ENCODE measurements at regions not wholly inside any gene's neighbourhood (a gene's known extent, or its start where the extent isn't known, plus 50 kb on each side); places are given as distances from the start of the nearest gene placed in this dataset.

DNA sequence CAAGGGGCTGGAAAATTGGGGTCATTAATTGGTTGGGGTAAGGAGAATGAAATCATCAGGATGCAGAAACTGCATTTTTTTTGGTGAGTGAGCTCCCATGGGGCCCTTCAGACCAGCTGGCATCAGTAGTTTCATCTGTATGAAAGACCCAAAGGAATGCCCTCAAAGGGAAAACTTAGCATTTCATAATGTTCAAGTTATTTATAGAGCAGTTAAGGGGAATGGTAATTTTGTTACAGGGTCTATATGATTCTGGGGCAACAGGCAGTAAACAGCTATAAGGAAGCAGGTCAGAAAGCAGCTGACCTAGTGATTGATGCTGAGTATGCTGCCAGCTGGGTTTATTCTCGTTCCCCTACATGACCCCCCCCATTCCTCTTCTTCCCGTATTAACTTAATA, 448.9 kb downstream of the OCA2 start:
- Histone ChIP-seq H3K9me3 (ENCODE audit: control insufficient read depth, insufficient read depth, low read length) (peaks cover 4% of the 10 kb centered on the region; the same call in 1 of the 2 replicates), H3K36me3 (ENCODE audit: control insufficient read depth, insufficient read depth, low read length) (no peaks in the 10 kb centered on the region), H3K4me3 (ENCODE audit: low read depth, low read length) (no peak overlapping the region), H3K27ac (ENCODE audit: low read depth, low read length) (no peak overlapping the region), H3K4me1 (ENCODE audit: control insufficient read depth, insufficient read depth, low read length) (peaks cover 14% of the 10 kb centered on the region; the same call in 1 of the 2 replicates), H3K9ac (ENCODE audit: low read depth, low read length) (no peak overlapping the region), H3K27me3 (ENCODE audit: control insufficient read depth, insufficient read depth, low read length) (no peaks in the 10 kb centered on the region)

- H3K9me3 ChIP-seq (ENCODE audit: control insufficient read depth, insufficient read depth, low read length): no peaks in the 10 kb centered on the region
Observed at GRCh38 chr15:27648359-27648758, 450.8 kb downstream of the OCA2 start.

GRCh38 chr15:27646531-27646930, 452.6 kb downstream of the OCA2 start:
- Histone ChIP-seq H3K27ac (ENCODE audit: low read depth, low read length) (no peak overlapping the region), H3K4me1 (ENCODE audit: control insufficient read depth, insufficient read depth, low read length) (peaks cover 15% of the 10 kb centered on the region; the same call in 1 of the 2 replicates), H3K9ac (ENCODE audit: low read depth, low read length) (no peak overlapping the region), H3K27me3 (ENCODE audit: control insufficient read depth, insufficient read depth, low read length) (no peaks in the 10 kb centered on the region), H3K9me3 (ENCODE audit: control insufficient read depth, insufficient read depth, low read length) (no peaks in the 10 kb centered on the region; the same call in 1 of the 2 replicates), H3K4me3 (ENCODE audit: low read depth, low read length) (no peak overlapping the region), H3K36me3 (ENCODE audit: control insufficient read depth, insufficient read depth, low read length) (no peaks in the 10 kb centered on the region)

More at GRCh38 chr15:27648359-27648758, 450.8 kb downstream of the OCA2 start:
- Histone ChIP-seq H3K36me3 (ENCODE audit: control insufficient read depth, insufficient read depth, low read length) (no peaks in the 10 kb centered on the region), H3K9ac (ENCODE audit: low read depth, low read length) (no peak overlapping the region), H3K4me1 (ENCODE audit: control insufficient read depth, insufficient read depth, low read length) (peaks cover 15% of the 10 kb centered on the region; the same call in 1 of the 2 replicates), H3K27ac (ENCODE audit: low read depth, low read length) (no peak overlapping the region), H3K27me3 (ENCODE audit: control insufficient read depth, insufficient read depth, low read length) (no peaks in the 10 kb centered on the region), H3K4me3 (ENCODE audit: low read depth, low read length) (no peak overlapping the region)

DNA sequence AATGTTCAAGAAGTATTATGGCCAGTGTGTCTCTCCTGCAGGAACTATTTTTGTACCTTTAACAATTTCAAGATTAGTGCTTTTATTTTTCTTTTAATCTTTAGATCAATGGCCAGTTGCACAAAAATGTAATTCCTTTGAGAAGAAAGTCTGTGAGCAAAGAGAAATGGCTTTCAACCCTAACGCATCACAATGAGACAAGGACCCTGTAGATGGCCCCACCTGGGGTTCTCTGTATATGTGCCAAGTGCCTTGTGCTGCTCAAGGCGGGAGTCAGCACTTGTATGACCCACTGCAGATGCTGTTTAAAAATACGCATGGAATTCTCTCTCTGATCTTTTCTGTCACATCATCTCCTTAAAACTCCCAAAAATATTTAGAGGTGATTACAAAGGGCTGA, 453.4 kb downstream of the OCA2 start:
- H3K9me3 ChIP-seq (ENCODE audit: control insufficient read depth, insufficient read depth, low read length): no peaks in the 10 kb centered on the region; the same call in 1 of the 2 replicates

GRCh38 chr15:27642981-27643380, 456.1 kb downstream of the OCA2 start:
- no peaks in the 10 kb centered on the region for H3K36me3 ChIP-seq (ENCODE audit: control insufficient read depth, insufficient read depth, low read length)
- peaks cover 15% of the 10 kb centered on the region; the same call in 1 of the 2 replicates for H3K4me1 ChIP-seq (ENCODE audit: control insufficient read depth, insufficient read depth, low read length)
- H3K27me3 ChIP-seq (ENCODE audit: control insufficient read depth, insufficient read depth, low read length): no peaks in the 10 kb centered on the region
- H3K9me3 ChIP-seq (ENCODE audit: control insufficient read depth, insufficient read depth, low read length): no peaks in the 10 kb centered on the region; the same call in 1 of the 2 replicates
- no peak overlapping the region for H3K9ac ChIP-seq (ENCODE audit: low read depth, low read length)
- no peak overlapping the region for H3K4me3 ChIP-seq (ENCODE audit: low read depth, low read length)
- H3K27ac ChIP-seq (ENCODE audit: low read depth, low read length): no peak overlapping the region

More for the DNA sequence above, 453.4 kb downstream of the OCA2 start:
- no peak overlapping the region for H3K9ac ChIP-seq (ENCODE audit: low read depth, low read length)
- no peak overlapping the region for H3K27ac ChIP-seq (ENCODE audit: low read depth, low read length)
- H3K27me3 ChIP-seq (ENCODE audit: control insufficient read depth, insufficient read depth, low read length): no peaks in the 10 kb centered on the region
- H3K4me1 ChIP-seq (ENCODE audit: control insufficient read depth, insufficient read depth, low read length): peaks cover 15% of the 10 kb centered on the region; the same call in 1 of the 2 replicates
- H3K4me3 ChIP-seq (ENCODE audit: low read depth, low read length): no peak overlapping the region
- no peaks in the 10 kb centered on the region for H3K36me3 ChIP-seq (ENCODE audit: control insufficient read depth, insufficient read depth, low read length)

GRCh38 chr15:27639595-27639994, 459.5 kb downstream of the OCA2 start:
- Histone ChIP-seq H3K4me3 (ENCODE audit: low read depth, low read length) (no peak overlapping the region), H3K9ac (ENCODE audit: low read depth, low read length) (no peak overlapping the region), H3K4me1 (ENCODE audit: control insufficient read depth, insufficient read depth, low read length) (peaks cover 8% of the 10 kb centered on the region), H3K27ac (ENCODE audit: low read depth, low read length) (no peak overlapping the region), H3K27me3 (ENCODE audit: control insufficient read depth, insufficient read depth, low read length) (no peaks in the 10 kb centered on the region), H3K36me3 (ENCODE audit: control insufficient read depth, insufficient read depth, low read length) (no peaks in the 10 kb centered on the region), H3K9me3 (ENCODE audit: control insufficient read depth, insufficient read depth, low read length) (no peaks in the 10 kb centered on the region; the same call in 1 of the 2 replicates)

DNA sequence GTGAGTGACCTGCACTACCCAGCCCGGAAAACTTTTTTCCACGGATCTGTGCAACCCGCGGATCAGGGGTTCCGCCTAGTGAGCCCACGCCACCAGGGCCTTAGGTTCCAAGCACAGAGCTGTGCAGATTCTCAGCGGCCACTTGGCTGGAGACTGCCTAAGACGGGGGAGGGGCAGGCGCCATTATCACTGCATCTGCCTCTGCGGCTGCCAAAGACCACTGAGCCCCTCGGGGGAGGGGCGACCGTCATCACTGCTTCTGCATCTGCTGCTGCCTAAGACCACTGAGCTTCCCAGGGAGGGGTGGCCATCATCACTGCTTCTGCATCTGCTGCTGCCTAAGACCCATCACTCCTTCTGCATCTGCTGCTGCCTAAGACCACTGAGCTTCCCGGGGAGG, 460.2 kb downstream of the OCA2 start:
- no peak overlapping the region for H3K4me3 ChIP-seq (ENCODE audit: low read depth, low read length)
- no peaks in the 10 kb centered on the region for H3K27me3 ChIP-seq (ENCODE audit: control insufficient read depth, insufficient read depth, low read length)
- H3K36me3 ChIP-seq (ENCODE audit: control insufficient read depth, insufficient read depth, low read length): no peaks in the 10 kb centered on the region
- H3K9ac ChIP-seq (ENCODE audit: low read depth, low read length): no peak overlapping the region
- peaks cover 8% of the 10 kb centered on the region for H3K4me1 ChIP-seq (ENCODE audit: control insufficient read depth, insufficient read depth, low read length)
- no peak overlapping the region for H3K27ac ChIP-seq (ENCODE audit: low read depth, low read length)
- no peaks in the 10 kb centered on the region; the same call in 1 of the 2 replicates for H3K9me3 ChIP-seq (ENCODE audit: control insufficient read depth, insufficient read depth, low read length)

GRCh38 chr15:27635916-27636315, 463.2 kb downstream of the OCA2 start:
- no peaks in the 10 kb centered on the region for H3K9me3 ChIP-seq (ENCODE audit: control insufficient read depth, insufficient read depth, low read length)
- no peaks in the 10 kb centered on the region for H3K27me3 ChIP-seq (ENCODE audit: control insufficient read depth, insufficient read depth, low read length)
- peaks cover 8% of the 10 kb centered on the region for H3K4me1 ChIP-seq (ENCODE audit: control insufficient read depth, insufficient read depth, low read length)
- no peak overlapping the region for H3K4me3 ChIP-seq (ENCODE audit: low read depth, low read length)
- no peak overlapping the region for H3K9ac ChIP-seq (ENCODE audit: low read depth, low read length)
- no peaks in the 10 kb centered on the region for H3K36me3 ChIP-seq (ENCODE audit: control insufficient read depth, insufficient read depth, low read length)
- H3K27ac ChIP-seq (ENCODE audit: low read depth, low read length): no peak overlapping the region

- Histone ChIP-seq H3K4me1 (ENCODE audit: control insufficient read depth, insufficient read depth, low read length) (no peaks in the 10 kb centered on the region), H3K9me3 (ENCODE audit: control insufficient read depth, insufficient read depth, low read length) (peaks cover 16% of the 10 kb centered on the region), H3K27me3 (ENCODE audit: control insufficient read depth, insufficient read depth, low read length) (no peaks in the 10 kb centered on the region), H3K27ac (ENCODE audit: low read depth, low read length) (no peak overlapping the region), H3K9ac (ENCODE audit: low read depth, low read length) (no peak overlapping the region), H3K36me3 (ENCODE audit: control insufficient read depth, insufficient read depth, low read length) (no peaks in the 10 kb centered on the region), H3K4me3 (ENCODE audit: low read depth, low read length) (no peak overlapping the region)
Observed at GRCh38 chr15:27628486-27628885, 470.6 kb downstream of the OCA2 start.

DNA sequence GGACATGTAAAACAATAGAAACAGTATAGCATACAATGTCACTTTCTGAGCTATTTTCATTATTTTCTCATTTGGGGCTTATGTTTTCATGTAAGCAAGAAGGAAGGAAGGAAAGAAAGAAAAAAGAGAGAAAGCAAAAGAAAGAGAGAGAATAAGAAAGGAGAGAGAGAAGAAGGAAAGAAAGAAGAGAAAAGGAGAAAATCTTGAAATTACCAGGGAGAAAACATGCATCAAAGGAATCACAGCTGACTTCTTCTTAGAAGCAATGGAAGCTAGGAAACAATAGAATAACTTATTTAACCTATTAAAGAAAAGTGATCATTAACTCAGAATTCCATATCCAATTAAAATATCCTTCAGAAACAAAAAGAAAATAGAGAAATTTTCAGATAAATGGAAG, 471.5 kb downstream of the OCA2 start:
- Histone ChIP-seq H3K36me3 (ENCODE audit: control insufficient read depth, insufficient read depth, low read length) (no peaks in the 10 kb centered on the region), H3K4me3 (ENCODE audit: low read depth, low read length) (no peak overlapping the region), H3K9ac (ENCODE audit: low read depth, low read length) (no peak overlapping the region), H3K27me3 (ENCODE audit: control insufficient read depth, insufficient read depth, low read length) (no peaks in the 10 kb centered on the region), H3K27ac (ENCODE audit: low read depth, low read length) (no peak overlapping the region), H3K9me3 (ENCODE audit: control insufficient read depth, insufficient read depth, low read length) (peaks cover 16% of the 10 kb centered on the region), H3K4me1 (ENCODE audit: control insufficient read depth, insufficient read depth, low read length) (0 out of 2 replicates have a peak, but pooled peaks cover 4% of the 10 kb centered on the region)

DNA sequence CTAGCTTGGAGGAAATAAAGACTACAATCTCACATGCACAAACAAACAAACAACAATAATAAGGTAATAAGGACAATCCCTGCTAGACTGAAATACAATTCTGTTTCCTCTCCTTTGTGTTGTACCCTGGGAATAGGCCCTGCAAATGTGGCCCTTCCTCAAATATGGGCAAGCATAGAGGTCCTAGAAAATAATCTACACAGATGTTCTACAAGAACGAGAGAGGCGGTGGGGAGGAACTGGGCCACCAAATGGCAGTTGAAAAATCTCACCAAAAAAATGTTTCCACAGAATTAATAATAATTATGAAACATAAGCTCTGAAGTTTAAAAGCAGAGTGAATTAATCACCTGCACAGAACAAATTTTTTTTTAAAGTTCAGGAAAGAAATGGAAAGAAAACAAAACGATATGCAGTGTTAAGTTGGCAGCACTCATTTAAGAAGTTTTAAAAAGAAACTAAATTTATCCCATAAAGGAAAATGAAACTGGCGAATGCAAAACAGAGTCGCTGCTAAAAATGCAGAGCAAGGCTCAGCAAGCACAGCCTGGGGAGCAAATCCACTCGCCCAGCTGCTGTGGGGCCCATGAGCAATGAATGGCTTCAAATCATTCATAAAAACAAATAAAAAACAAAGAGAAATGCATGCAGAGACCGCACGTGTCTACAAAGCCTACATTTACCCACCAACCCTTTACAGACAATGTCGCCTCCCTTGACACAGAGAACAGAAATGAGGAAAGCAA, 475.4 kb downstream of the OCA2 start:
- Histone ChIP-seq H3K4me1 (ENCODE audit: control insufficient read depth, insufficient read depth, low read length) (0 out of 2 replicates have a peak, but pooled peaks cover 4% of the 10 kb centered on the region), H3K4me3 (ENCODE audit: low read depth, low read length) (no peak overlapping the region), H3K9ac (ENCODE audit: low read depth, low read length) (no peak overlapping the region), H3K27me3 (ENCODE audit: control insufficient read depth, insufficient read depth, low read length) (no peaks in the 10 kb centered on the region), H3K36me3 (ENCODE audit: control insufficient read depth, insufficient read depth, low read length) (no peaks in the 10 kb centered on the region), H3K27ac (ENCODE audit: low read depth, low read length) (no peak overlapping the region), H3K9me3 (ENCODE audit: control insufficient read depth, insufficient read depth, low read length) (peaks cover 16% of the 10 kb centered on the region)
